Osteocyte (in vitro differentiated cells): ENCODE measurements at regions not wholly inside any gene's neighbourhood (a gene's known extent, or its start where the extent isn't known, plus 50 kb on each side); places are given as distances from the start of the nearest gene placed in this dataset.
A peak's percentile ranks its signal among the peaks of the same experiment; 100 is the strongest.

Experiments used
- DNase-seq: peaks from one replicate; pipeline ENCODE4 v3.0.0; 2021; ENCODE audit warnings: mixed read lengths; ENCODE audit not compliant: unreplicated experiment; ENCODE audit errors: extremely low spot score
- H3K27ac Mint-ChIP-seq: one replicate; pipeline ENCODE4 v1.8.0; 2021; ENCODE audit warnings: mild to moderate bottlenecking, mixed read lengths; ENCODE audit not compliant: unreplicated experiment
- H3K27me3 Mint-ChIP-seq: one replicate; pipeline ENCODE4 v1.8.0; 2021; ENCODE audit warnings: mixed read lengths; ENCODE audit not compliant: unreplicated experiment
- H3K36me3 Mint-ChIP-seq: one replicate; pipeline ENCODE4 v1.8.0; 2021; ENCODE audit warnings: mixed read lengths; ENCODE audit not compliant: unreplicated experiment
- H3K4me1 Mint-ChIP-seq: one replicate; pipeline ENCODE4 v1.8.0; 2021; ENCODE audit warnings: mixed read lengths; ENCODE audit not compliant: unreplicated experiment
- H3K4me3 Mint-ChIP-seq: one replicate; pipeline ENCODE4 v1.8.0; 2021; ENCODE audit warnings: mild to moderate bottlenecking, moderate library complexity, mixed read lengths; ENCODE audit not compliant: unreplicated experiment
- H3K9me3 Mint-ChIP-seq: one replicate; pipeline ENCODE4 v1.8.0; 2021; ENCODE audit warnings: mixed read lengths; ENCODE audit not compliant: unreplicated experiment
- CTCF ChIP-seq: fragments of 200-600 bp; sonication (generic); IDR thresholded peaks from 2 replicates; pipeline ENCODE4 v1.5.0; 2021; ENCODE audit warnings: antibody characterized with exemption, mild to moderate bottlenecking, moderate library complexity

GRCh38 chr14:36070031-36070719 lies 106.3 kb downstream of the PTCSC3 start:
- peaks cover 8% of the 10 kb centered on the region for H3K27me3 Mint-ChIP-seq
- DNase-seq, result no peak
- H3K36me3 Mint-ChIP-seq, result no peaks in the 10 kb centered on the region
- no peaks in the 10 kb centered on the region for H3K9me3 Mint-ChIP-seq
- peaks cover 15% of the 10 kb centered on the region for H3K4me1 Mint-ChIP-seq
- H3K4me3 Mint-ChIP-seq, result no peak overlapping the region
- peak overlapping the region; percentile 54 for H3K27ac Mint-ChIP-seq
- TF ChIP-seq CTCF, result peak; percentile 82

DNA sequence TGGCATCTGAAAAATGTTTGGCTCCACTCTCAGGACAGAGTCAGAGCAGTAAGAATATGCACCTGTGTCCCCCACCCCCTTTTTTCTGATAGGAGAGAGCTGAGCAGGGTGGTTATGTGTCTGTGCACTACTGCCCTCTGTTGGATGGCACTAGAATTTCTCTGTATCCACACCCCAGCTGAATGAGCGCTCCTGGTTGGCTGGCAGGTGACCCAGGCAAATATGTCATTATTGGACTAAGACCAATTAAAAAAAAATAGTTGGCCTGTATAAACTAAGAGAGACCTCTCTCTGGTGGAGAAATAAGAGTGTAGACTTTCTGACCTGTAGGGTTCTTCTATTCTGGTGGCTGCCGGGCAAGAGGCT lies 107.0 kb downstream of the PTCSC3 start:
- Mint-ChIP-seq H3K4me1 (peaks cover 15% of the 10 kb centered on the region), H3K9me3 (no peaks in the 10 kb centered on the region), H3K27ac (peak overlapping the region; percentile 68), H3K27me3 (peaks cover 11% of the 10 kb centered on the region), H3K4me3 (no peak overlapping the region), H3K36me3 (no peaks in the 10 kb centered on the region)
- DNase-seq, result no peak
- peak; percentile 62 for TF ChIP-seq CTCF

GRCh38 chr14:36068777-36069534 lies 107.6 kb downstream of the PTCSC3 start:
- Mint-ChIP-seq H3K36me3 (no peaks in the 10 kb centered on the region), H3K27ac (peak overlapping the region; percentile 68), H3K4me1 (peaks cover 15% of the 10 kb centered on the region), H3K4me3 (no peak overlapping the region), H3K27me3 (peaks cover 9% of the 10 kb centered on the region), H3K9me3 (no peaks in the 10 kb centered on the region)
- DNase-seq, result no peak
- TF ChIP-seq CTCF, result no peak

DNA sequence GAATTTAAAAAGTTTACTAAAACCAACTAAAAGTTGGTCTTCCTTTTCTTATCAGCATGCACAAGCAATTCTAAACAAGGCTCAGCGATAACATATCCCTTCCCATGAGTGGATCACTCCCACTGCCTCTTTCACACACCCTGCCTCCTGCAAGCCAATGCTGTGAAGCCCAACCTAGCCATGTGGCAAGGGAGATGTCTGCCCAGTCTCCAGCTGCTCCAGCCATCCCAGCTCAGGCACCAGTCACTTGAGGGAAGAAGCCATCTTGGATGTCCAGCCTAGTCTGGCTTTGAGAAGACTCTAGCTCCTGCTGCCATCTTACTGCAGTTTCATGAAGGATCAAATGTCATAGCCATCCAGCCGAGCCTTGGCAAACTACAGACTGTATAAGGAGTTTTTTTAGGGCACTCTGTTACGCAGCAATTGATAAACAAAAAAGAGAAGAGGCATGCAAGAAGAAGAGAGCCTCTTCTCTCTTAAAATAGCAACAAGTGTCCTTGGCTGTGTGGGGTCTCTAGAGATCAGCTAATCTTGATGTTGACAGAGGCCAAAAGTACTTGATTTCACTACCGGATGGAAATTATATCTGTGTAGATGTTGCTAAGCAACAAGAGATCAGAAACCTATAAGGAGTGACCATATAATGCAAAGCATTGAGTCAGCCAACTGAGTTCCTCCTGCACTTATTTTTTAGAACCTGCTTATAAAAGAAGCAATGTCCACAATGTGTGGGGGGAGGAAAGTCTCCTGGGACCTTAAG lies 108.9 kb downstream of the PTCSC3 start:
- Mint-ChIP-seq H3K36me3 (no peaks in the 10 kb centered on the region), H3K27me3 (peaks cover 19% of the 10 kb centered on the region), H3K27ac (no peak overlapping the region), H3K4me3 (no peak overlapping the region), H3K4me1 (peaks cover 15% of the 10 kb centered on the region), H3K9me3 (no peaks in the 10 kb centered on the region)
- DNase-seq, result no peak
- TF ChIP-seq CTCF, result no peak

GRCh38 chr14:36066636-36067035 lies 109.9 kb downstream of the PTCSC3 start:
- Mint-ChIP-seq H3K4me1 (peaks cover 15% of the 10 kb centered on the region), H3K9me3 (no peaks in the 10 kb centered on the region), H3K4me3 (no peak overlapping the region), H3K27me3 (peaks cover 21% of the 10 kb centered on the region), H3K27ac (no peak overlapping the region), H3K36me3 (no peaks in the 10 kb centered on the region)
- TF ChIP-seq CTCF, result no peak
- DNase-seq, result no peak
